HG02981 (cell line): ENCODE measurements at regions not wholly inside any gene's neighbourhood (a gene's known extent, or its start where the extent isn't known, plus 50 kb on each side); places are given as distances from the start of the nearest gene placed in this dataset.

Experiments
- ATAC-seq: cut with Tn5 transposase; IDR thresholded peaks from one replicate; pipeline ENCODE4 v1.9.1; 2021; ENCODE audit warnings: mild to moderate bottlenecking, moderate library complexity; ENCODE audit not compliant: unreplicated experiment

DNA sequence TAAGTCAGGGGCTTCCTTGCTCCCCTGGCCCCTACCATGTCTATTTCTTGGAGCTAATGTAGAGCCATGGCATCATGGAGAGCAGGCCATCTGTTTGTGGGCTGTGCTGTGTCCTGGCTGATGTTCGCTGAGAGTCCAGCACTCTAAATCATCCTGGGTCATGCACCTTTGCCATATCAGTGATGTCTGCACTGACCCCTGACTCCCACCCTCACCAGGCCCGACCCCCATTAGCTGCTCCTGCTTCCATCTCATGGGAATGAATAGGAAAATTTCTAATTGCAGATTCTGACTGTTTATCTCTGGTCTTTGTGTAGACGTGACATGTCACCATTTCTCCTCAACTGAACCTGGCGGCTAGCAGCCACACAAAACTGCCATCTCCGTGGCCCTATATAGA, 236.9 kb downstream of the NSG2 start:
- no peak for ATAC-seq

- no peak for ATAC-seq
Measured at GRCh38 chr5:174283211-174284005, 237.9 kb downstream of the NSG2 start.

DNA sequence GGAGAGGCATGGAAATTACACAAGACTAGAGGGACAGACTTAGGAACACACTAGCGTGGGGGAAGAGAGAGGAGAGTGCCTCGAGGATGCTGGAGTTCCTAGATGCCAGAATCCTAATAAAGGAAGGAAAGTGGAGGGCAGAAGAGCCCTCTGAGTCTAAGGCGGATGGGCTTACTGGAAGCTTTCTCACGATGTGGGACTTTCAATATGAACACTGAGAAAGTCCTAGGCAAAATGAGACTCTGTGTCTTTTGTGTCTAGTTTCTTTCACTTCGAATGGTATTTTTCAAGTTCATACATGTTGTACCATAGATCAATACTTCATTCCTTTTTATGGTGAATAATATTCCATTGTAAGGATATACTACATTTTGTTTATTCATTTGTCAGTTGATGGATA, 239.4 kb downstream of the NSG2 start:
- ATAC-seq, result no peak

- no peak for ATAC-seq
Measured at GRCh38 chr5:174287761-174288160, 242.3 kb downstream of the NSG2 start.

DNA sequence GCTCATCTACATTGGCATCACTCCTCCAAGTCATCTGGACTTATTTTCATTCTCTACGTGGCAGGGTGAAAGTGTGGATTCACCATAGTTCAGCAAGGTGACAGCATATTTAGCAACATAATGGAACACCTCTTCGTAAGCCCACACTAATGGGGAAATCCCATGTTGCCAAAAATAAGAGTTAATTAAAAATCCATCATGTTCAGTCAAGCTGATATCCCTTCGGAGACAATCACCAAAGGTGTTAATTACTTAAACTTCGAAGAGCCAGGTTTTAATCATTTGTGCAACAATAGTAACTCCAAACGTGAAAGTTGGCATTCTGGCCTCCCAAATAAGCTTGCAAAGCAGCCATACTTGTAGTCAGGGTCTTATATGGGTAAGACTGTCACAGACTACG, 242.9 kb downstream of the NSG2 start:
- no peak for ATAC-seq

- no peak for ATAC-seq
Measured at GRCh38 chr5:174291162-174291561, 245.7 kb downstream of the NSG2 start.

- no peak for ATAC-seq
Measured at GRCh38 chr5:174292348-174292747, 246.8 kb downstream of the NSG2 start.

DNA sequence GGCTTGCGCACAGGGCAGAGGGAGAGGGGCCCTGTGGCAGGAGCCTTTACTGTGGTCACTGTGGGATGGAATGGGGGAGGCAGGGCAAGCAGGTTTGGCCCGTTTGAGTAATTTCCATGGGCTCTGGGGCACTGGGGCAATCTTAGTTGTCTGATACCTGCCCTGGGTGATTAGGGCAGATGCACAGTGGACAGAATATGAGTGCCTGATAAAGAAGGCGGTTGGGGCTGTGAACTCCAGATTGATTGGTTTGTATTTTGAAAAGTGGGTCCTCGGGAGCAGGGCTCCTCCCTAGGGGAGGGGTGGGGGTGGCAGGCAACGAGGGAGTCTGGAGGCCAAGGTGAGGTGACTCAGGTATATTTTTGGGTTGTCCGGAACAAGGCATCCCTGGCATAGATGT, 247.5 kb downstream of the NSG2 start:
- no peak for ATAC-seq

GRCh38 chr5:174293481-174293880, 248.0 kb downstream of the NSG2 start:
- no peak for ATAC-seq

- no peak for ATAC-seq
Measured at GRCh38 chr5:174294891-174295620, 249.6 kb downstream of the NSG2 start.

GRCh38 chr5:174295702-174296436, 250.4 kb downstream of the NSG2 start:
- no peak for ATAC-seq

GRCh38 chr5:174300118-174300940, 254.8 kb downstream of the NSG2 start:
- no peak for ATAC-seq

DNA sequence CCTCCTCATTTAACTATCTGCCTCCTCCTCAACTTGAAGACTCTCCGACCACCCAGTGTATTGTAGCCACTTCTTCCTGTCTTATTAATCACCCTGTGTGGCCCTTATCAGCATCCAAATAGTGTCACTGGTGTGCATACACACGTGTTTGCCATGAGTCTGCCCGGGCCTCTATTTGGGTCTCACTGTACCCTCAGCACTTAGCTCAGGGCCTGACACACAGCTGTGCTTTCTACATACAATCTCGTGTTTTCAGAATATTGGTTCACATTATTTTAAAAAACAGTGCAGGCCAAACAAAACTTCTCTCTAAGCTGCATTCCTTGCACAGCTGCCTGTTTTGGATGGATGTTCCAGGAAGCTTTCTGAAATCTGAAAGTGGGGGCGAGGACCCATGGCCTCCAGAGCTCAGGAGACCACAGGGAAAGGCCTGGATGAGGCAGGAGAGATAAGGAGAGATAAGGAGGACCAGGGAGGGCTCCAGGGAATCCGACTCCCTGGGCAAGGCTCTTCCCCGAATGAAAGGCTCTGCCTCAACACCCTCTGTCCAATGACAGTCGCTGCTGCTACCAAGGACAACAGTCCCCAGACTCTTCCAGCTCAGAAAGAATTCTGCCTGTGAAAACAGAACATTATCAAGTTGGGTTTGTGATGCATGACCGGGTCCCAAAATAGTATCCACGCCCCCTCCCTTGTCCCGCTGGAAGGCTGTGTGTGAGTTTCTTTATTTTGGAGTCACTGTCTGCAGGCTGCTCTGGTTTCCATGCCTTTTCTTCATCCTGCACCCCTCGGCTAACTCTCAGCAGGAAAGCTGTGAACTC, 255.6 kb downstream of the NSG2 start:
- ATAC-seq, result no peak

- ATAC-seq, result no peak
Measured at GRCh38 chr5:174301848-174302625, 256.5 kb downstream of the NSG2 start.

DNA sequence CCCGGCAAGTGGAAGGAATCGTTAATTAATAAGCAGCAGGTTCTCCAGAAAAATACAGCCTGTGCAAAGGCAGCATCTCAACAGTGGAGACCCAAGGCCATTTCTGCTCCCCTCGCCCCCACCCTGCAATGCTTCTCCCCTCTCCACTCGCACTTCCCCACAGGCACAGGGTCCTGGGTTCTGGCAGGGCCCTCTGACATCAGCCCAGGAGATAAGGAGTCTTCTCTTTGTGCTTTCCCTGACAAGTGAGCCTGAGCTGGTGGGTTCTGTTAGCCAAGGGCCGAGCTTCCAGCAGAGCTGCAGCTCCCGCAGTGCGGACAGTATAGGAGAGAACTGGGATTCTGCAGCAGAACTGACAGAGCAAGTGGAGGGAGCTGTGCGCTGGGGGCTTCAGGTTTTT, 257.5 kb downstream of the NSG2 start:
- ATAC-seq, result no peak

DNA sequence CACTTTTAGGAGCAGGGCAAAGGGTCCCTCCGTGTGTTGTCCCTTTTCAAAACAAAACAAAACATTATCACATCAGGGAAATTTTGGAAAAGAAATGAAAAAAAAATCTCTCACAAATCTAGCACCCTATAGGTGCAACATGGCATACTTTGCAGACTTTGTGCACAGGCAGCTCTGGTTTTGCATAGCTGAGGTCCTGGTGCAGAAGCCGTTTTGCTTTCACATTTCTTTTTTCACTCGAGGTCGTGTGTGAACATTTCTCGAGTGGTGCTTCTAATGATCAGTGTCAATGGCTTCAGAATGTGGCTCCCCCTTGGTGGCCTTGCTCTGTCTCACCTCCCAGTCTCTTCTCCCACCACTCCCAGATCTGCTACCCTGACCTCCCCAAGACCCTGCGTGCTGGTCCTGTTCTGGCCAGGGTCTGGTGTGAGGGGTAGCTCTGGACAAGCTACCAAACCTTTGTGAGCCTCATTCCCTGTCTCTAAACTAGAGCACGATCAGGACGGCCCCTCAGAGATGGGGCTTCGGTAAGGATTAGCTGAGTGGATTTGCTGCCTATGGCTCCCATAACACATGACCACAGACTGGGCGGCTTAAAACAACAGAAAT, 258.0 kb downstream of the NSG2 start:
- no peak for ATAC-seq

DNA sequence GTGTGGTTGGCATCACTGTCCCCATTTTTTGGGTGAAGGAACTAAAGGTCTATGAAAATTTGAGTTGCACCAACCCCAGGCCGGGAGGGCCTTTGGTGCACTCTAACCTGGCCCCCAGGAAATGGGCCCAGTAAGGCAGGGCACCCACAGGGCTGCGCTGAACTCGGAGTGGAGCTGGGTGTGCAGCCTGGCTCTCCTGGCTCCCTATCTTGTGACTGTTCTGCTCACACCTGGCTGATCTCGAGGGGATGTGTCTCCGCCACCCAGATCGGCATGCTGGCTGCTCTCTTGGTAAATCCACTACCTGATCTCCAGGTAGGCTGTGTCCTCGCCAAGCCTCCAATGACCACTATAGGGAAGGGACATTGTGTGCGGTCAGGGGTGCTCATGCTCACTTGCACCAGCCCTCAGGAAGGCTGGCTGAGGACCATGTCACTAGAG, 259.8 kb downstream of the NSG2 start:
- no peak for ATAC-seq

GRCh38 chr5:174306345-174307030, 261.0 kb downstream of the NSG2 start:
- ATAC-seq, result no peak
